ENCODE measurements at regions not wholly inside any gene's neighbourhood (a gene's known extent, or its start where the extent isn't known, plus 50 kb on each side); places are given as distances from the start of the nearest gene placed in this dataset.
"Not testable (repeated sequence)": the region's sequence is repeated elsewhere in the genome, so short reads cannot be mapped to it uniquely, and the experiment has no call there.

GRCh38 chr5:96548905-96549304 lies 113.3 kb upstream of the CAST start:
- no peaks in the 10 kb centered on the region for H3K27me3 ChIP-seq
- no peaks in the 10 kb centered on the region for H3K36me3 ChIP-seq
- TF ChIP-seq CTCF (IDR thresholded peaks at IDR 0.05) (no peak), POLR2A (IDR thresholded peaks at IDR 0.05) (no peak), EP300 (IDR thresholded peaks at IDR 0.05) (no peak), POLR2AphosphoS5 (IDR thresholded peaks at IDR 0.05) (no peak)
- no peak overlapping the region for H3K4me3 ChIP-seq
- H3K9me3 ChIP-seq, result no peaks in the 10 kb centered on the region
- DNase-seq (ENCODE audit: low spot score in 2 of 2), result no peak
- H3K4me1 ChIP-seq, result no peaks in the 10 kb centered on the region
- no peak overlapping the region for H3K27ac ChIP-seq
- 64% methylated on average over 2 of the region's 2 CpGs for WGBS

GRCh38 chr5:96560857-96561256 lies 101.3 kb upstream of the CAST start:
- H3K4me3 ChIP-seq; H3K27ac ChIP-seq; DNase-seq (ENCODE audit: low spot score in 2 of 2); H3K36me3 ChIP-seq; H3K9me3 ChIP-seq; H3K4me1 ChIP-seq; H3K27me3 ChIP-seq: not testable (repeated sequence)
- 93% methylated on average over 2 of the region's 2 CpGs for WGBS

GRCh38 chr5:96562614-96563013 lies 99.6 kb upstream of the CAST start:
- Histone ChIP-seq H3K36me3 (no peaks in the 10 kb centered on the region), H3K4me1 (peaks cover 12% of the 10 kb centered on the region), H3K27me3 (no peaks in the 10 kb centered on the region), H3K9me3 (no peaks in the 10 kb centered on the region), H3K27ac (no peak overlapping the region), H3K4me3 (no peak overlapping the region)
- TF ChIP-seq CTCF (IDR thresholded peaks at IDR 0.05) (no peak), POLR2AphosphoS5 (IDR thresholded peaks at IDR 0.05) (no peak), POLR2A (IDR thresholded peaks at IDR 0.05) (no peak), EP300 (IDR thresholded peaks at IDR 0.05) (no peak)
- DNase-seq (ENCODE audit: low spot score in 2 of 2), result no peak

GRCh38 chr5:96563816-96564215 lies 98.4 kb upstream of the CAST start:
- DNase-seq (ENCODE audit: low spot score in 2 of 2), result no peak

GRCh38 chr5:96565582-96566265 lies 96.5 kb upstream of the CAST start:
- Histone ChIP-seq H3K27me3 (no peaks in the 10 kb centered on the region), H3K36me3 (no peaks in the 10 kb centered on the region), H3K27ac (no peak overlapping the region), H3K9me3 (no peaks in the 10 kb centered on the region), H3K4me1 (peaks cover 12% of the 10 kb centered on the region), H3K4me3 (no peak overlapping the region)
- TF ChIP-seq CTCF (IDR thresholded peaks at IDR 0.05) (no peak), POLR2A (IDR thresholded peaks at IDR 0.05) (no peak), POLR2AphosphoS5 (IDR thresholded peaks at IDR 0.05) (no peak), EP300 (IDR thresholded peaks at IDR 0.05) (no peak)
- 56% methylated on average over 8 of the region's 8 CpGs for WGBS
- no peak for DNase-seq (ENCODE audit: low spot score in 2 of 2)

More at GRCh38 chr5:96563816-96564215, 98.4 kb upstream of the CAST start:
- Histone ChIP-seq H3K4me3 (no peak overlapping the region), H3K36me3 (no peaks in the 10 kb centered on the region), H3K4me1 (peaks cover 12% of the 10 kb centered on the region), H3K27ac (no peak overlapping the region), H3K9me3 (no peaks in the 10 kb centered on the region), H3K27me3 (no peaks in the 10 kb centered on the region)
- TF ChIP-seq EP300 (IDR thresholded peaks at IDR 0.05) (no peak), CTCF (IDR thresholded peaks at IDR 0.05) (no peak), POLR2A (IDR thresholded peaks at IDR 0.05) (no peak), POLR2AphosphoS5 (IDR thresholded peaks at IDR 0.05) (no peak)
- WGBS, result 88% methylated on average over 3 of the region's 3 CpGs

Data from suprapubic skin (tissue), 4 donors.